Frontal cortex (tissue), 3 donors: ENCODE measurements at regions not wholly inside any gene's neighbourhood (a gene's known extent, or its start where the extent isn't known, plus 50 kb on each side); places are given as distances from the start of the nearest gene placed in this dataset.
"Not testable (repeated sequence)": the region's sequence is repeated elsewhere in the genome, so short reads cannot be mapped to it uniquely, and the experiment has no call there.

Source experiments
- DNase-seq, 2 donors: peaks; one replicate each; pipeline ENCODE4 v3.0.0; 2012; ENCODE audit warnings: low spot score in 2 of 2
- FAIRE-seq: peaks from 2 replicates; lab custom pipeline; 2012; peaks lifted over from hg19 to GRCh38; lab: Jason Lieb, UNC
- donor health status: control.
- donor health status: control.
- donor health status: control.

GRCh38 chr3:81003008-81003645 is 758.3 kb downstream of the GBE1 start:
- FAIRE-seq: no peak
- no peak for DNase-seq

DNA sequence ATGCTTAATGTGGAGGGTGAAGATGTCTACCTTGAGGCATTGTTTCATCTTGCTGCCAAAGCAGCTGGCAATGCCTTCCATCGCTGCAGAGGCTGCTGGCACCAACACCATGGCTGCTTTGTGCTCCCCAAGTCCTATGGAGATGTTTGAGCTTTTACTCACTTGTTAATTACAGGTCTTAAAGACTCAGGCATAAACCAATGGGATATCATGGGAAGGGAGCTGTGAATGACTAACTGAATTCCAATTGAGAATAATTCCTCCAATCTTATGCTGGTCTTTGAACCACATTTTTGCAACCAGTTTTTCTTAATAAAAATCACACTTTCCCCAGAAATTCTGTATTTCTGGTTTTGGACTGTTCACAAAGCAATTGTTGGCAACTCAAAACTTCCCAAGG is 762.0 kb downstream of the GBE1 start:
- DNase-seq (no peak), FAIRE-seq (no peak)

GRCh38 chr3:80998022-80998421 is 763.4 kb downstream of the GBE1 start:
- DNase-seq (no peak), FAIRE-seq (no peak)

DNA sequence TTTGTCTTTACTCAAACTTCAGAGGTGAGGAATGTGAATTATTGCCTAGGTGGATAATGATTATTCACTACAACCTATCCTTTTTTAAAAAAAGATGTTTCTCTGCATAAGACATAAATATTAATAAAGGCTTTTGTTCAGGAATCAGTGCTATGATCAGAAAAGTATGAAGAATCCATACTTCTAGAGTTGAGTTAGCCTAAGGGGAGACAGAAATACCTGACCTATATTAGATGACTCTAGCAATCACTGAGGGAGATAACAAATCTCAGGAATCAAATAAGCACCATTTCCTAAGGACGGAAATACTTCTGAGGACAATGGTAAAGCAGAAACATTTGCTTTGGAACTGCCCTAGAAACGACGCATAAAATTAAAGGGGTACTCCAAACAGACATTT is 763.8 kb downstream of the GBE1 start:
- DNase-seq (no peak), FAIRE-seq (no peak)

DNA sequence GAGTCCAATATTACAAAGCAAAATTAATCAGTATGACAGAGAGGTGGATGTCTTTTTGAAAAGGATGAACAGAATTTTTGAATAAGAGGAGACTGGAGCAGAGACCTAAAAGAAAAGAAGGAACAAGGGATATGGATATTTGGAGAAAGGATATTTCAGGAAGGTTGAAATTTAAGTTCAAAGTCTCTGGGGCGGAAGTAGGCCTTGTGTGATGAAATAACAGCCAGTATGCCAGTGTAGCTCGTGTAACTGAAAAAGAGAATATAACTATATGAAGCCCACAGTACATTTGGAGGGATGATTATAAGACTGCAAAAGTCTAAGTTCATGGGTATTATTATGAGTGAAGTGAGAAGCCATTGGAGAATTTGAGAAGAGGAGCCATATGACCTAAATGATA is 766.7 kb downstream of the GBE1 start:
- FAIRE-seq: no peak
- DNase-seq: no peak

GRCh38 chr3:80994085-80994665 is 767.3 kb downstream of the GBE1 start:
- DNase-seq (no peak), FAIRE-seq (no peak)

GRCh38 chr3:80993241-80993945 is 768.1 kb downstream of the GBE1 start:
- FAIRE-seq (no peak), DNase-seq (no peak)

GRCh38 chr3:80983753-80984152 is 777.7 kb downstream of the GBE1 start:
- DNase-seq: no peak
- FAIRE-seq: no peak

DNA sequence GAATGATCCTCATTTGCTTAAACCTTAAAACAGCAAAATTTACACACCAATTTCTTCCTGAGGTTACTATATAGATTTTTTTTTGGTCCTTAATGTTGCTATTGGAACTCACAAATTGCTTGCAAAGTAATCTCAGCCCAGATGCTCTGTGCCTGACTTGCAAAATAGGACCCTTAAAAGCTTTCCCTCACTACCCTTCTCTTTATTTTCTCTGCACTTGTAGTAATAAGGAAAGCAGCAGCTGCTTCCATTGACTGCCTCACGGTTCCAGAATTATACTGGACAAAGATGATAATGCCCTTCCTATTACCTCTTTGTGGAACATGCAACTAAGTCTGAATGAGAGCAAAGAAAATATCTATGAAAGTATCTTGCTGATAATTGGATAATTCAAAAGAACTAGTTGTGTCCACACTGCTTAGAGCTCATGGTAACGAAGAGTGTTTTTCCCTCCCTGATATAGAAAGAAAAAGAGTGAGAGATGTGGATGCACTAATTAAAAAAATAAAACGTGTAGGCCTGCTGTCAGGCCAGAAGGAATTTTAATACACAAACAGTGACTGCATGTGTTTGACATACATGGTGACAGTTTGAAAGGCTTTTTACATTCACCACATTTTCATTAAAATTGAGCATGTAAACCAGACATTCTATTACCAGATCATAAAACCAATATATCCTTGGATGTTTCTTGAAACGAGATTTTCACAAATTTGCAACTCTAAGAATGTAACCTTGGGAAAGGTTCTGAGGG is 783.1 kb downstream of the GBE1 start:
- FAIRE-seq: no peak

DNA sequence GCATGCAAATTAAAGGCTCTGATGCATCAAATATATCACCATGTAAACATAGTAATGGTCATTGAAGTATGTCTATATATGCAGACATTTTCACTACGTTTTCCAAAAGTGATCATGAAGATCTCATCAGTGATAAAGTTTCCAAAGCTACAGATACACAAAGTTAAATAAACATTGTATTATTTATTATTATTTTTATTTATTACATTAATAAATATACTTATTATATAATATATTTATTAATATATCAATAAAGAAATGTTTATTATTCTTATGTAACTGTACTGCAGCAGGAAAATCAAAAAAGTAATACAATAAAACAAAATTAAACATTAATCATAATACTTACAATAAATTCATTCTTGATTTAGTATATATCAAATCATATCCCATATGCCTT is 791.2 kb downstream of the GBE1 start:
- FAIRE-seq: peak; percentile 84

More for the DNA sequence above, 783.1 kb downstream of the GBE1 start:
- no peak for DNase-seq

GRCh38 chr3:80929576-80929975 is 831.9 kb downstream of the GBE1 start:
- no peak for DNase-seq
- no peak for FAIRE-seq

More for the DNA sequence above, 791.2 kb downstream of the GBE1 start:
- no peak for DNase-seq

DNA sequence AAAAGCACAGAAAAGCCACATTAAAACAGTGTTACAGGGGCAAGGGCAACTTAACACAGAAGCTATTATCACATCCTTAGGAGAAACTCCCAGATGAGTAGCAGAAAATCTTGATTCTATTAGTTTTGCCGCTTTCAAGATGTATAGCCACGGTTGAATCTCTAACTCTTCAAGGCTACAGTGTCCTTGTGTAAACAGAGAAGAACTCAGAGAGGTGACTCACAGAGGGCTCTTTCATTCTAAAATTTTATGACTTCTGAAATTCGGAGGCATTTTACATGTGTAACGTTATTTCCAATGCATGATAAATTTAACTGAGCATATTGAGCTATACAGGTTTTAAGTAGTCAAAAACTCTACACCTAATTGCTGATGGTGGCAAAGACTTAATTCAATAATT is 846.6 kb downstream of the GBE1 start:
- DNase-seq: no peak
- no peak for FAIRE-seq

DNA sequence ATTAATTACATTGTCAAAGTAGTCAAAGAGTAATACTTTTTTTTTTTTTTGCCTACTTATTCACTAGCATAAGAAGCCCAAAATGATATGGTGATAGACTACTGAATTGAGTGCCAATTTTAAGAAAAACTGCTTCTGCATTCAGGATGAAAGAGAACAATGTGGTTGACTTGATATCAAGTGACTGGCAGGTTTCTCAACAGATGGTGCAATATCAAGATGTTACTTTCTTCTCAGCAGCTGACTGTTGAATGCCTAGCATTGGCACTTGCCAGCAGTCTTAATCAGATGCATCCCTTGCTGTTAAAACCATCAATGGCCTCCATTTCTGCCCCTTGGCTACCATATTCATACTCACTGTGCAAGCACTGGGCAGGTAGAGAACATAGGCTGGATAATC is 863.2 kb downstream of the GBE1 start:
- DNase-seq: no peak
- no peak for FAIRE-seq

DNA sequence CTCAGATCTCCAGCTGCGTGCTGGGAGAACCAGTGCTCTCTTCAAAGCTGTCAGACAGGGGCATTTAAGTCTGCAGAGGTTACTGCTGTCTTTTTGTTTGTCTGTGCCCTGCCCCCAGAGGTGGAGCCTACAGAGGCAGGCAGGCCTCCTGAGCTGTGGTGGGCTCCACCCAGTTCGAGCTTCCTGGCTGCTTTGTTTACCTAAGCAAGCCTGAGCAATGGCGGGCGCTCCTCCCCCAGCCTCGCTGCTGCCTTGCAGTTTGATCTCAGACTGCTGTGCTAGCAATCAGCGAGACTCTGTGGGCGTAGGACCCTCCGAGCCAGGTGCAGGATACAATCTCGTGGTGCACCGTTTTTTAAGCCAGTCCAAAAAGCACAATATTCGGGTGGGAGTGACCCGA is 864.4 kb downstream of the GBE1 start:
- not testable (repeated sequence) for DNase-seq, FAIRE-seq

GRCh38 chr3:80890571-80890970 is 870.9 kb downstream of the GBE1 start:
- FAIRE-seq: peak; percentile 77
- DNase-seq: no peak

- DNase-seq (no peak), FAIRE-seq (no peak)
Observed at GRCh38 chr3:80889535-80889934, 871.9 kb downstream of the GBE1 start.

DNA sequence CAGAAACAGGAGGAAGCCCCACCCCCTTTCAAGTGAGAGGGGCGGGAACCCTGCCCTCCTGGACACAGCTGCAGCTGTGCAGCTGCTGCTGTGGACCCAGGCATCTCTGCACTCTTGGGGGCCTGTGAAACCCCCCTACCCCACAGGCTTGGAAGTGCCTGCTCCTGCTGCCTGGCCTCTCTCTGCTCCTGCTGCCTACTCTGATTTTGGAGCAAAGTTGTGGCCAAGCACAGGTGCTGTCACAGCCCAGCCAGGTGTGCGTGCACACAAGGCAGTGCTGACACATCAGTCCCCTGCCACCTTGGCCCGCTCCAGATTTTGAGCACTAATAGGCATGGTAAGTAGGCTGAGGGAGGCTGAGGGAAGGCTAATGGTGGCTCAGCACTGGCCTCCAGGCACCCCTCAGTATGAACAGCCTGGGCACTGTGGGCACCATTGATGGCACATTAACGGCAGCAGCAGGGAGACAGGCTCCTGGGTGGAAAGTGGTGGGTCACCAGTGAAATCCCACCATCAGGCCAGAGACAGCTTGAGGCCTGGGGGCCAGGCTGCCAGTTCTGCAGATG is 890.9 kb downstream of the GBE1 start:
- FAIRE-seq (no peak), DNase-seq (no peak)

- DNase-seq (no peak), FAIRE-seq (no peak)
Observed at GRCh38 chr3:80855482-80855881, 906.0 kb downstream of the GBE1 start.

GRCh38 chr3:80836395-80836794 is 925.0 kb downstream of the GBE1 start:
- FAIRE-seq (no peak), DNase-seq (no peak)

GRCh38 chr3:80807577-80807976 is 953.9 kb downstream of the GBE1 start:
- DNase-seq (no peak), FAIRE-seq (no peak)
